H1 (cell line): ENCODE measurements at regions not wholly inside any gene's neighbourhood (a gene's known extent, or its start where the extent isn't known, plus 50 kb on each side); places are given as distances from the start of the nearest gene placed in this dataset.

Experiments
- CTCF ChIA-PET: fragments of 300-600 bp; sonication (Branson Sonifier 250); formaldehyde crosslinking; loops from one replicate; lab custom pipeline; 2021; ENCODE audit not compliant: partially characterized antibody; lab: Charles Lee
- POLR2A ChIA-PET: fragments of 300-600 bp; sonication (Branson Sonifier 250); formaldehyde crosslinking; loops from one replicate; lab custom pipeline; 2021; ENCODE audit warnings: inconsistent platforms; ENCODE audit not compliant: partially characterized antibody; lab: Charles Lee
- DNase-seq, 2 experiments: peaks; one replicate each; pipeline versions ENCODE4 v3.0.0 to v3.0.0-alpha.2; 2010 to 2022; ENCODE audit warnings: low spot score in 2 of 2, low read depth in 1 of 2, mixed read lengths in 1 of 2
- FAIRE-seq: peaks from 2 replicates; lab custom pipeline; 2011; peaks lifted over from hg19 to GRCh38; lab: Jason Lieb, UNC
- H2AFZ ChIP-seq: 2 replicates; pipeline ENCODE4 v1.8.1; 2012; ENCODE audit warnings: low read length, inconsistent platforms
- H2AK5ac ChIP-seq: 2 replicates; pipeline ENCODE4 v1.6.1; 2013; ENCODE audit warnings: low read depth, low read length
- H2BK120ac ChIP-seq: replicated peaks from 2 replicates; pipeline ENCODE3; 2013; ENCODE audit warnings: low read depth, low read length, inconsistent platforms
- H2BK12ac ChIP-seq: 2 replicates; pipeline ENCODE4 v1.6.1; 2013; ENCODE audit warnings: low read depth, low read length
- H2BK15ac ChIP-seq: 2 replicates; pipeline ENCODE4 v1.6.1; 2013; ENCODE audit warnings: low read length
- H2BK20ac ChIP-seq: 2 replicates; pipeline ENCODE4 v1.6.1; 2013; ENCODE audit warnings: low read length
- H2BK5ac ChIP-seq: 2 replicates; pipeline ENCODE4 v1.6.1; 2013; ENCODE audit warnings: low read depth, low read length
- H3K14ac ChIP-seq: 2 replicates; pipeline ENCODE4 v1.6.1; 2013; ENCODE audit warnings: inconsistent platforms; ENCODE audit not compliant: insufficient read length
- H3K18ac ChIP-seq: 2 replicates; pipeline ENCODE4 v1.6.1; 2013; ENCODE audit warnings: low read length; ENCODE audit errors: extremely low read depth
- H3K23ac ChIP-seq: 2 replicates; pipeline ENCODE4 v1.6.1; 2013; ENCODE audit warnings: inconsistent platforms; ENCODE audit not compliant: insufficient read length
- H3K23me2 ChIP-seq: 2 replicates; pipeline ENCODE4 v1.6.1; 2013; ENCODE audit warnings: low read depth, low read length
- H3K27ac ChIP-seq: 2 replicates; pipeline ENCODE4 v1.6.1; 2011; ENCODE audit warnings: low read depth, low read length, inconsistent platforms
- H3K27me3 ChIP-seq, 4 experiments: replicated peaks in 1 of 4; 1 replicate in 1 of 4; 2 replicates in 3 of 4; pipeline versions ENCODE4 v1.6.1 to v1.8.1; 2011 to 2013; ENCODE audit warnings: low read length in 3 of 4, mild to moderate bottlenecking in 3 of 4, inconsistent platforms in 2 of 4, mixed read lengths in 2 of 4, moderate library complexity in 1 of 4; ENCODE audit not compliant: control insufficient read depth in 3 of 4, insufficient read depth in 3 of 4; ENCODE audit errors: extremely low read depth in 1 of 4
- H3K36me3 ChIP-seq, 4 experiments: 2 replicates each; pipeline versions ENCODE4 v1.6.1 to v1.8.1; 2011 to 2013; ENCODE audit warnings: mild to moderate bottlenecking in 4 of 4, low read length in 3 of 4, moderate library complexity in 2 of 4, control low read depth in 1 of 4, inconsistent platforms in 1 of 4; ENCODE audit not compliant: insufficient read depth in 4 of 4, control insufficient read depth in 2 of 4
- H3K4ac ChIP-seq: replicated peaks from 2 replicates; pipeline ENCODE3; 2013; ENCODE audit warnings: low read length, low read depth, mixed read lengths, inconsistent platforms; ENCODE audit not compliant: insufficient read length
- H3K4me1 ChIP-seq, 4 experiments: replicated peaks in 1 of 4; 1 replicate in 1 of 4; 2 replicates in 3 of 4; pipeline versions ENCODE4 v1.6.1 to v1.8.1; 2011 to 2013; ENCODE audit warnings: low read length in 3 of 4, inconsistent platforms in 2 of 4, mixed read lengths in 1 of 4; ENCODE audit not compliant: insufficient read depth in 4 of 4, control insufficient read depth in 3 of 4
- H3K4me2 ChIP-seq, 2 experiments: 2 replicates each; pipeline versions ENCODE4 v1.6.1 to v1.8.1; 2011 to 2013; ENCODE audit warnings: low read depth in 2 of 2, low read length in 2 of 2, control low read depth in 1 of 2, inconsistent platforms in 1 of 2, mild to moderate bottlenecking in 1 of 2; ENCODE audit not compliant: insufficient read depth in 1 of 2
- H3K4me3 ChIP-seq, 4 experiments: fragments of 200-600, 300-600 bp in 1 of 4; sonication (generic), shearing (Covaris generic), sonication (Bioruptor Twin) in 1 of 4; 2 replicates each; pipeline versions ENCODE4 v1.5.1 to v1.8.1; 2011 to 2016; ENCODE audit warnings: low read length in 4 of 4, low read depth in 3 of 4, control low read depth in 2 of 4, inconsistent platforms in 2 of 4, mild to moderate bottlenecking in 2 of 4, mixed read lengths in 1 of 4, moderate library complexity in 1 of 4; ENCODE audit not compliant: insufficient read depth in 2 of 4; ENCODE audit errors: extremely low read depth in 1 of 4
- H3K56ac ChIP-seq: replicated peaks from 2 replicates; pipeline ENCODE3; 2013; ENCODE audit warnings: low read depth, mild to moderate bottlenecking, mixed read lengths, low read length, inconsistent platforms; ENCODE audit not compliant: insufficient read length
- H3K79me1 ChIP-seq: 2 replicates; pipeline ENCODE4 v1.6.1; 2013; ENCODE audit warnings: low read depth, low read length, control low read depth
- H3K79me2 ChIP-seq, 2 experiments: 2 replicates each; pipeline versions ENCODE4 v1.6.1 to v1.8.1; 2012 to 2013; ENCODE audit warnings: low read length in 2 of 2, mild to moderate bottlenecking in 2 of 2, inconsistent platforms in 1 of 2; ENCODE audit not compliant: insufficient read depth in 2 of 2, control insufficient read depth in 1 of 2
- H3K9ac ChIP-seq, 4 experiments: replicated peaks in 1 of 4; 1 replicate in 1 of 4; 2 replicates in 3 of 4; pipeline versions ENCODE4 v1.6.1 to v1.8.1; 2011 to 2013; ENCODE audit warnings: low read depth in 3 of 4, low read length in 3 of 4, control low read depth in 2 of 4, mild to moderate bottlenecking in 2 of 4, moderate library complexity in 2 of 4, inconsistent platforms in 1 of 4; ENCODE audit errors: extremely low read depth in 1 of 4
- H3K9me3 ChIP-seq, 2 experiments: 2 replicates each; pipeline versions ENCODE4 v1.6.1 to v1.8.1; 2012 to 2013; ENCODE audit warnings: mild to moderate bottlenecking in 2 of 2, moderate library complexity in 2 of 2, control low read depth in 1 of 2, inconsistent platforms in 1 of 2, low read depth in 1 of 2, low read length in 1 of 2, mixed read lengths in 1 of 2; ENCODE audit not compliant: insufficient read depth in 2 of 2
- H4K20me1 ChIP-seq, 2 experiments: replicated peaks in 1 of 2; 2 replicates each; pipeline versions ENCODE3 to v1.8.1; 2011 to 2013; ENCODE audit warnings: inconsistent platforms in 2 of 2, low read length in 2 of 2, mild to moderate bottlenecking in 1 of 2; ENCODE audit not compliant: insufficient read depth in 2 of 2, control insufficient read depth in 1 of 2
- H4K5ac ChIP-seq: 2 replicates; pipeline ENCODE4 v1.6.1; 2013; ENCODE audit warnings: low read length, low read depth, mixed read lengths, inconsistent platforms; ENCODE audit not compliant: insufficient read length
- H4K8ac ChIP-seq: 2 replicates; pipeline ENCODE4 v1.8.0; 2013; ENCODE audit warnings: mild to moderate bottlenecking, moderate library complexity, low read length, inconsistent platforms; ENCODE audit not compliant: insufficient read depth; ENCODE audit errors: extremely low read depth
- H4K91ac ChIP-seq: replicated peaks from 2 replicates; pipeline ENCODE3; 2013; ENCODE audit warnings: low read length, mixed read lengths, inconsistent platforms; ENCODE audit not compliant: insufficient read length
- ASH2L ChIP-seq: fragments of 200-600, 300-600 bp; sonication (generic); IDR thresholded peaks from one replicate; pipeline ENCODE4 v1.7.1; 2017; ENCODE audit warnings: low read length
- ATF3 ChIP-seq: IDR thresholded peaks from 2 replicates; pipeline ENCODE4 v1.6.1; 2011; ENCODE audit warnings: low read depth, mild to moderate bottlenecking, low read length; ENCODE audit not compliant: insufficient read depth
- BRCA1 ChIP-seq: IDR thresholded peaks from 2 replicates; pipeline ENCODE4 v1.6.1; 2012; ENCODE audit warnings: low read depth, low read length, improper control_type of control experiment
- CBX5 ChIP-seq: fragments of 300-800, 300-1000 bp; sonication (generic); IDR thresholded peaks from 2 replicates; pipeline ENCODE4 v1.7.1; 2016; ENCODE audit warnings: antibody characterized with exemption, low read length, low read depth
- CEBPB ChIP-seq: IDR thresholded peaks from 2 replicates; pipeline ENCODE4 v1.6.1; 2012; ENCODE audit warnings: low read depth, low read length
- KDM4A ChIP-seq: IDR thresholded peaks from one replicate; pipeline ENCODE4 v1.7.1; 2012; ENCODE audit warnings: low read depth, mild to moderate bottlenecking, moderate library complexity, low read length, inconsistent platforms; ENCODE audit not compliant: severe bottlenecking
- NANOG ChIP-seq: IDR thresholded peaks from 2 replicates; pipeline ENCODE4 v1.6.1; 2011; ENCODE audit warnings: low read length, low read depth, mild to moderate bottlenecking, inconsistent platforms; ENCODE audit not compliant: insufficient read depth, poor library complexity, severe bottlenecking
- POLR2A ChIP-seq, 2 experiments: IDR thresholded peaks; 1 replicate in 1 of 2; 2 replicates in 1 of 2; pipeline ENCODE4 v1.6.1; 2011; ENCODE audit warnings: low read depth in 2 of 2, low read length in 2 of 2, mild to moderate bottlenecking in 2 of 2; ENCODE audit errors: control extremely low read depth in 1 of 2
- POLR2AphosphoS5 ChIP-seq: IDR thresholded peaks from 2 replicates; pipeline ENCODE4 v1.6.1; 2011; ENCODE audit warnings: low read depth, low read length
- SAP30 ChIP-seq: fragments of 300-600 bp; sonication (generic); IDR thresholded peaks from 2 replicates; pipeline ENCODE4 v1.7.1; 2012; ENCODE audit warnings: low read length, moderate library complexity, mild to moderate bottlenecking, inconsistent platforms; ENCODE audit not compliant: insufficient read depth, insufficient replicate concordance
- TAF7 ChIP-seq: optimal IDR thresholded peaks from 2 replicates; pipeline ENCODE3; 2011; ENCODE audit warnings: low read depth, mild to moderate bottlenecking, inconsistent platforms, low read length, moderate library complexity, borderline replicate concordance
- TBP ChIP-seq: IDR thresholded peaks from 2 replicates; pipeline ENCODE4 v1.6.1; 2011; ENCODE audit warnings: low read depth, low read length, improper control_type of control experiment
- TEAD4 ChIP-seq: IDR thresholded peaks from 2 replicates; pipeline ENCODE4 v1.6.1; 2012; ENCODE audit warnings: low read depth, low read length, inconsistent platforms, mixed read lengths
- USF2 ChIP-seq: IDR thresholded peaks from 2 replicates; pipeline ENCODE4 v1.6.1; 2011; ENCODE audit warnings: low read length, improper control_type of control experiment
- YY1 ChIP-seq: IDR thresholded peaks from 2 replicates; pipeline ENCODE4 v1.6.1; 2011; ENCODE audit warnings: low read depth, mild to moderate bottlenecking, low read length
- WGBS, 2 experiments: shearing (Covaris generic) in 1 of 2; methylation state at CpG; one replicate each; pipeline versions ENCODE4 v1.1.6 to v1.1.7; 2013 to 2015; ENCODE audit warnings: low lambda C conversion rate in 2 of 2, mixed read lengths in 2 of 2, inconsistent platforms in 1 of 2, low coverage in 1 of 2, missing lambda C conversion rate in 1 of 2; ENCODE audit not compliant: insufficient replicate concordance in 2 of 2, insufficient coverage in 1 of 2, insufficient read length in 1 of 2; ENCODE audit errors: extremely low coverage in 1 of 2, missing lambda C conversion rate in 1 of 2; 5-methylcytosine and 5-hydroxymethylcytosine counted together

GRCh38 chr13:63902141-63902540 lies 2486.5 kb upstream of the PCDH20 start:
- ChIA-PET POLR2A (no interaction called here), CTCF (no interaction called here)
- Histone ChIP-seq H3K9ac (no peak overlapping the region), H3K27me3 (no peaks in the 10 kb centered on the region), H4K5ac (no peak overlapping the region), H3K9me3 (no peaks in the 10 kb centered on the region), H3K79me2 (no peaks in the 10 kb centered on the region), H2BK120ac (no peak overlapping the region), H2BK20ac (no peak overlapping the region), H3K4me3 (no peak overlapping the region), H3K56ac (no peak overlapping the region), H3K23me2 (no peaks in the 10 kb centered on the region), H2AFZ (no peak overlapping the region), H3K4me2 (no peak overlapping the region), H3K4ac (no peak overlapping the region), H3K23ac (no peak overlapping the region), H2BK15ac (no peak overlapping the region), H3K36me3 (no peaks in the 10 kb centered on the region), H2BK5ac (no peak overlapping the region), H4K8ac (no peak overlapping the region), H4K91ac (no peak overlapping the region), H2BK12ac (no peak overlapping the region), H3K27ac (no peak overlapping the region), H3K79me1 (no peaks in the 10 kb centered on the region), H3K14ac (no peak overlapping the region), H4K20me1 (no peaks in the 10 kb centered on the region), H3K4me1 (no peaks in the 10 kb centered on the region), H3K18ac (no peak overlapping the region), H2AK5ac (no peak overlapping the region)
- WGBS, 2 experiments = 89% methylated on average over 9 of the region's 9 CpGs; no CpG with 5 or more reads in 1 of the 2 experiments
- DNase-seq = no peak
- no peak for FAIRE-seq
- TF ChIP-seq ASH2L (no peak), TEAD4 (no peak), SAP30 (no peak), TAF7 (no peak), NANOG (no peak), CEBPB (no peak), ATF3 (no peak), USF2 (no peak), TBP (no peak), POLR2A (IDR thresholded peaks at IDR 0.05; ENCODE audit: control extremely low read depth in 1 of 2, low read depth in 2 of 2, low read length in 2 of 2) (no peak), KDM4A (no peak), POLR2AphosphoS5 (no peak), YY1 (no peak), CBX5 (no peak), BRCA1 (no peak)
